ENCODE measurements at regions not wholly inside any gene's neighbourhood (a gene's known extent, or its start where the extent isn't known, plus 50 kb on each side); places are given as distances from the start of the nearest gene placed in this dataset.

- TF ChIP-seq EZH2phosphoT487 (conservative IDR thresholded peaks at IDR 0.05; ENCODE audit: low read length) (no peak), CTCF (IDR thresholded peaks at IDR 0.05; ENCODE audit: insufficient read depth, low read length, poor library complexity, severe bottlenecking) (no peak)
Observed at GRCh38 chr4:3818371-3818770, 52.2 kb downstream of the ADRA2C start.
